Neural crest cell (in vitro differentiated cells): ENCODE measurements at regions not wholly inside any gene's neighbourhood (a gene's known extent, or its start where the extent isn't known, plus 50 kb on each side); places are given as distances from the start of the nearest gene placed in this dataset.

Source experiments
- DNase-seq: peaks from one replicate; pipeline ENCODE4 v3.0.0; 2021; ENCODE audit warnings: low read depth, mixed read lengths, low spot score
- H3K27ac Mint-ChIP-seq: one replicate; pipeline ENCODE4 v1.8.0; 2021; ENCODE audit warnings: mild to moderate bottlenecking, mixed read lengths; ENCODE audit not compliant: unreplicated experiment
- H3K27me3 Mint-ChIP-seq: 2 replicates; pipeline ENCODE4 v1.8.0; 2021; ENCODE audit warnings: low read depth, mild to moderate bottlenecking, mixed read lengths
- H3K36me3 Mint-ChIP-seq: 2 replicates; pipeline ENCODE4 v1.8.0; 2021; ENCODE audit warnings: low read depth, mild to moderate bottlenecking, mixed read lengths
- H3K4me1 Mint-ChIP-seq: 2 replicates; pipeline ENCODE4 v1.8.0; 2021; ENCODE audit warnings: mixed read lengths
- H3K4me3 Mint-ChIP-seq: one replicate; pipeline ENCODE4 v1.8.0; 2021; ENCODE audit warnings: mild to moderate bottlenecking, mixed read lengths
- H3K9me3 Mint-ChIP-seq: 2 replicates; pipeline ENCODE4 v1.8.0; 2021; ENCODE audit warnings: mixed read lengths
- CTCF ChIP-seq: fragments of 200-600 bp; sonication (generic); conservative IDR thresholded peaks from 2 replicates; pipeline ENCODE4 v1.5.0; 2021; ENCODE audit warnings: antibody characterized with exemption, mild to moderate bottlenecking

GRCh38 chr3:159172473-159172872 lies 370.6 kb downstream of the MFSD1 start:
- TF ChIP-seq CTCF: no peak
- H3K4me3 Mint-ChIP-seq: no peak overlapping the region
- no peaks in the 10 kb centered on the region for H3K36me3 Mint-ChIP-seq
- DNase-seq: no peak
- H3K27me3 Mint-ChIP-seq: no peaks in the 10 kb centered on the region
- no peaks in the 10 kb centered on the region for H3K9me3 Mint-ChIP-seq
- H3K27ac Mint-ChIP-seq: no peak overlapping the region
- no peaks in the 10 kb centered on the region for H3K4me1 Mint-ChIP-seq

GRCh38 chr3:159174715-159175692 lies 373.1 kb downstream of the MFSD1 start:
- Mint-ChIP-seq H3K4me1 (no peaks in the 10 kb centered on the region), H3K4me3 (no peak overlapping the region)

GRCh38 chr3:159178209-159178897 lies 376.5 kb downstream of the MFSD1 start:
- no peaks in the 10 kb centered on the region for H3K9me3 Mint-ChIP-seq
- H3K27me3 Mint-ChIP-seq: peaks cover 16% of the 10 kb centered on the region
- no peak overlapping the region for H3K4me3 Mint-ChIP-seq
- no peak overlapping the region for H3K27ac Mint-ChIP-seq
- no peaks in the 10 kb centered on the region for H3K36me3 Mint-ChIP-seq
- H3K4me1 Mint-ChIP-seq: no peaks in the 10 kb centered on the region
- no peak for DNase-seq
- no peak for TF ChIP-seq CTCF

More at GRCh38 chr3:159174715-159175692, 373.1 kb downstream of the MFSD1 start:
- Mint-ChIP-seq H3K36me3 (no peaks in the 10 kb centered on the region), H3K27ac (no peak overlapping the region), H3K27me3 (peaks cover 9% of the 10 kb centered on the region), H3K9me3 (no peaks in the 10 kb centered on the region)
- TF ChIP-seq CTCF: no peak
- no peak for DNase-seq

GRCh38 chr3:159182961-159183360 lies 381.1 kb downstream of the MFSD1 start:
- no peak overlapping the region for H3K27ac Mint-ChIP-seq
- no peaks in the 10 kb centered on the region for H3K4me1 Mint-ChIP-seq
- no peak for TF ChIP-seq CTCF
- no peak for DNase-seq
- peaks cover 3% of the 10 kb centered on the region for H3K9me3 Mint-ChIP-seq
- H3K36me3 Mint-ChIP-seq: no peaks in the 10 kb centered on the region
- H3K4me3 Mint-ChIP-seq: no peak overlapping the region
- H3K27me3 Mint-ChIP-seq: peaks cover 15% of the 10 kb centered on the region

- no peak for TF ChIP-seq CTCF
- Mint-ChIP-seq H3K9me3 (peaks cover 3% of the 10 kb centered on the region), H3K27ac (no peak overlapping the region), H3K36me3 (no peaks in the 10 kb centered on the region), H3K4me3 (no peak overlapping the region), H3K27me3 (peaks cover 10% of the 10 kb centered on the region), H3K4me1 (no peaks in the 10 kb centered on the region)
- DNase-seq: no peak
These were observed 383.7 kb downstream of the MFSD1 start for GRCh38 chr3:159185443-159186050.
